Neural progenitor cell (in vitro differentiated cells): ENCODE measurements at regions not wholly inside any gene's neighbourhood (a gene's known extent, or its start where the extent isn't known, plus 50 kb on each side); places are given as distances from the start of the nearest gene placed in this dataset.
"Not testable (repeated sequence)": the region's sequence is repeated elsewhere in the genome, so short reads cannot be mapped to it uniquely, and the experiment has no call there.

Experiments
- DNase-seq: peaks from one replicate; pipeline ENCODE4 v3.0.0-alpha.2; 2016; ENCODE audit warnings: low spot score
- H2AFZ ChIP-seq: fragments of 200-600 bp; sonication (generic); replicated peaks from 2 replicates; pipeline ENCODE4 v1.6.1; 2016; ENCODE audit warnings: antibody characterized with exemption
- H3F3A ChIP-seq: fragments of 200-600 bp; sonication (generic); 2 replicates; pipeline ENCODE4 v1.6.1; 2016; ENCODE audit warnings: antibody characterized with exemption, low read depth
- H3K27ac ChIP-seq: fragments of 200-600 bp; sonication (generic); 2 replicates; pipeline ENCODE4 v1.5.1; 2016; ENCODE audit warnings: mild to moderate bottlenecking
- H3K27me3 ChIP-seq: fragments of 200-600 bp; sonication (generic); 2 replicates; pipeline ENCODE4 v1.6.1; 2016; ENCODE audit warnings: mild to moderate bottlenecking, moderate library complexity
- H3K36me3 ChIP-seq: fragments of 200-600 bp; sonication (generic); 2 replicates; pipeline ENCODE4 v1.5.1; 2016
- H3K4me1 ChIP-seq: fragments of 200-600 bp; sonication (generic); 2 replicates; pipeline ENCODE4 v1.6.1; 2016; ENCODE audit warnings: mixed run types
- H3K4me2 ChIP-seq: fragments of 200-600 bp; sonication (generic); 2 replicates; pipeline ENCODE4 v1.6.1; 2016
- H3K4me3 ChIP-seq: fragments of 200-600 bp; sonication (generic); 2 replicates; pipeline ENCODE4 v1.5.1; 2016
- H3K79me2 ChIP-seq: fragments of 200-600 bp; sonication (generic); 2 replicates; pipeline ENCODE4 v1.6.1; 2016; ENCODE audit warnings: low read depth
- H3K9ac ChIP-seq: fragments of 200-600 bp; sonication (generic); 2 replicates; pipeline ENCODE4 v1.6.1; 2016
- H3K9me3 ChIP-seq: fragments of 200-600 bp; sonication (generic); 2 replicates; pipeline ENCODE4 v1.5.1; 2016; ENCODE audit warnings: low read depth
- H4K20me1 ChIP-seq: fragments of 200-600 bp; sonication (generic); 2 replicates; pipeline ENCODE4 v1.6.1; 2016; ENCODE audit warnings: low read depth
- H3K27ac Mint-ChIP-seq: 3 replicates; pipeline ENCODE4 v1.8.0; 2021; ENCODE audit warnings: mixed read lengths
- H3K27me3 Mint-ChIP-seq: 2 replicates; pipeline ENCODE4 v1.8.0; 2022; ENCODE audit warnings: low read depth, mild to moderate bottlenecking, inconsistent platforms, moderate library complexity, mixed read lengths; ENCODE audit not compliant: insufficient read depth
- H3K36me3 Mint-ChIP-seq: 3 replicates; pipeline ENCODE4 v1.8.0; 2021; ENCODE audit warnings: mixed read lengths
- H3K4me1 Mint-ChIP-seq: 3 replicates; pipeline ENCODE4 v1.8.0; 2021; ENCODE audit warnings: mixed read lengths
- H3K4me3 Mint-ChIP-seq: 3 replicates; pipeline ENCODE4 v1.8.0; 2021; ENCODE audit warnings: mild to moderate bottlenecking, moderate library complexity, mixed read lengths
- H3K9me3 Mint-ChIP-seq: 3 replicates; pipeline ENCODE4 v1.8.0; 2020; ENCODE audit warnings: mixed read lengths
- EZH2 ChIP-seq: fragments of 200-600 bp; sonication (generic); IDR thresholded peaks from 2 replicates; pipeline ENCODE4 v1.6.1; 2017; ENCODE audit warnings: antibody characterized with exemption, mild to moderate bottlenecking, moderate library complexity
- EZH2phosphoT487 ChIP-seq: fragments of 200-600 bp; sonication (generic); IDR thresholded peaks from 2 replicates; pipeline ENCODE4 v1.6.1; 2017; ENCODE audit warnings: antibody characterized with exemption
- TF ChIP-seq, protein P1 (sequence below): fragments of 200-600 bp; sonication (generic); IDR thresholded peaks from 2 replicates; pipeline ENCODE4 v1.5.1; 2017; ENCODE audit warnings: antibody characterized with exemption, mild to moderate bottlenecking

DNA sequence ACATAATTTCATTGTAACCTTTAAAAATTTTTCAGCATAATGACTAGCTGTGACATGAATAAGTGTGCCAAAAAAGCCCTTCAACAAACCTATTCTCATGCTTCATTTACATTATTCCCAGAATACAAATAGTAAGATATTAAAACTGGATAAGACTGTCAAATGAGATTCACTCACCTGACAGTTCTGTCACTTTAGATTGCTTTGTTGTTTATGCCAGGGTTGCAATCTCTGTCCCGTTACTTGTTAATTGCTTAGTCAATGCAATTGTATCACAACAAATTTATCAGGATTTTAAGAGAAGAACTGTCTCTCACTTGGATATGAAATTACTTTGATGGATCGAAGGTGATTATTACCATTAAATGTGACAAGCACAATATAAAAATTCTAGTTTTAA, 616.0 kb upstream of the IGFBP7 start:
- no peak overlapping the region for H2AFZ ChIP-seq
- Mint-ChIP-seq H3K36me3 (no peaks in the 10 kb centered on the region), H3K27me3 (no peaks in the 10 kb centered on the region), H3K9me3 (no peaks in the 10 kb centered on the region), H3K27ac (no peak overlapping the region), H3K4me1 (no peaks in the 10 kb centered on the region), H3K4me3 (no peak overlapping the region)
- H3K4me3 ChIP-seq = no peak overlapping the region
- H3K4me1 ChIP-seq = no peaks in the 10 kb centered on the region
- no peaks in the 10 kb centered on the region for H3K79me2 ChIP-seq
- H3K9ac ChIP-seq = no peak overlapping the region
- no peaks in the 10 kb centered on the region for H4K20me1 ChIP-seq
- no peaks in the 10 kb centered on the region for H3F3A ChIP-seq
- H3K4me2 ChIP-seq = no peak overlapping the region
- TF ChIP-seq, protein P1, sequence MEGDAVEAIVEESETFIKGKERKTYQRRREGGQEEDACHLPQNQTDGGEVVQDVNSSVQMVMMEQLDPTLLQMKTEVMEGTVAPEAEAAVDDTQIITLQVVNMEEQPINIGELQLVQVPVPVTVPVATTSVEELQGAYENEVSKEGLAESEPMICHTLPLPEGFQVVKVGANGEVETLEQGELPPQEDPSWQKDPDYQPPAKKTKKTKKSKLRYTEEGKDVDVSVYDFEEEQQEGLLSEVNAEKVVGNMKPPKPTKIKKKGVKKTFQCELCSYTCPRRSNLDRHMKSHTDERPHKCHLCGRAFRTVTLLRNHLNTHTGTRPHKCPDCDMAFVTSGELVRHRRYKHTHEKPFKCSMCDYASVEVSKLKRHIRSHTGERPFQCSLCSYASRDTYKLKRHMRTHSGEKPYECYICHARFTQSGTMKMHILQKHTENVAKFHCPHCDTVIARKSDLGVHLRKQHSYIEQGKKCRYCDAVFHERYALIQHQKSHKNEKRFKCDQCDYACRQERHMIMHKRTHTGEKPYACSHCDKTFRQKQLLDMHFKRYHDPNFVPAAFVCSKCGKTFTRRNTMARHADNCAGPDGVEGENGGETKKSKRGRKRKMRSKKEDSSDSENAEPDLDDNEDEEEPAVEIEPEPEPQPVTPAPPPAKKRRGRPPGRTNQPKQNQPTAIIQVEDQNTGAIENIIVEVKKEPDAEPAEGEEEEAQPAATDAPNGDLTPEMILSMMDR = no peak
- TF ChIP-seq EZH2phosphoT487 (no peak), EZH2 (no peak)
- H3K27ac ChIP-seq = no peak overlapping the region
- H3K27me3 ChIP-seq = no peaks in the 10 kb centered on the region
- DNase-seq = no peak
- H3K36me3 ChIP-seq = no peaks in the 10 kb centered on the region
- H3K9me3 ChIP-seq = no peaks in the 10 kb centered on the region

DNA sequence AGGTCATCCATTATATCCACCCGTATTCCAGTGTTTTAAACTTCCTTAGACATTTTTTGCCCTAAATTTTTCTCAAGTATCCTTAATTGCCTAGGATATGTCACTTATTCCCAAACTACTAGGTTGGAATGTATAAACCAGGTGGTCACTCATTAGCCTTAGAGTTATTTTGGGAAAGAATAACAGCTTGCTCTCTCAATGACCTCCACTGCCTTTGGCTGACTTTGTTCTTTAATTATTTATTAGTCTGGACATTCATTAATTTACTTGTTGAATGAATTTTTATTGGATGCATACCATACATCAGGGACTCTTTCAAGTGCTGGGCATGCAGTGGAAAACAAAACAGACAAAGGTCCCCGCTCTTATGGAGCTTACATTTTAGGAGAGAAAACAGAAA, 609.3 kb upstream of the IGFBP7 start:
- Histone ChIP-seq H3K27ac (no peak overlapping the region), H3K4me1 (no peaks in the 10 kb centered on the region), H3K4me3 (no peak overlapping the region), H3K9me3 (no peaks in the 10 kb centered on the region), H4K20me1 (no peaks in the 10 kb centered on the region), H3F3A (no peaks in the 10 kb centered on the region), H3K4me2 (no peak overlapping the region), H3K27me3 (no peaks in the 10 kb centered on the region), H2AFZ (no peak overlapping the region), H3K9ac (no peak overlapping the region), H3K36me3 (no peaks in the 10 kb centered on the region), H3K79me2 (no peaks in the 10 kb centered on the region)
- no peak overlapping the region for H3K4me3 Mint-ChIP-seq
- no peaks in the 10 kb centered on the region for H3K4me1 Mint-ChIP-seq
- H3K9me3 Mint-ChIP-seq = peaks cover 12% of the 10 kb centered on the region
- no peak overlapping the region for H3K27ac Mint-ChIP-seq
- DNase-seq = no peak
- TF ChIP-seq EZH2phosphoT487 = no peak
- TF ChIP-seq, protein P1 = no peak
- H3K27me3 Mint-ChIP-seq = no peaks in the 10 kb centered on the region
- H3K36me3 Mint-ChIP-seq = peaks cover 2% of the 10 kb centered on the region

DNA sequence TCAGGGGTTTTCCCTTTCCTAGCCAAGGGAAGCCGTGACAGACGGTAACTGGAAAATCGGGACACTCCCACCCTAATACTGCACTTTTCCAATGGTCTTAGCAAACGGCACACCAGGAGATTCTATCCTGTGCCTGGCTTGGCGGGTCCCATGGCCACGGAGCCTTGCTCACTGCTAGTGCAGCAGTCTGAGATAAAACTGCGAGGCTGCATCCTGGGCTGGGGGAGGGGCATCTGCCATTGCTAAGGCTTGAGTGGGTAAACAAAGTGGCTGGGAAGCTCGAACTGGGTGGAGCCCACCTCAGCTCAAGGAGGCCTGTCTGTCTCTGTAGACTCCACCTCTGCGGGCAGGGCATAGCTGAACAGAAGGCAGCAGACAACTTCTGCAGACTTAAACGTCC, 604.1 kb upstream of the IGFBP7 start:
- H3K27me3 ChIP-seq, H3K9ac ChIP-seq, H2AFZ ChIP-seq, H3K9me3 ChIP-seq, H4K20me1 ChIP-seq, H3K4me1 ChIP-seq, H3K27ac Mint-ChIP-seq, DNase-seq, H3K4me3 Mint-ChIP-seq, H3K79me2 ChIP-seq, H3K27ac ChIP-seq, H3K27me3 Mint-ChIP-seq, H3F3A ChIP-seq, H3K36me3 ChIP-seq, H3K4me3 ChIP-seq, H3K4me2 ChIP-seq, H3K36me3 Mint-ChIP-seq: not testable (repeated sequence)
- Mint-ChIP-seq H3K4me1 (peaks cover 10% of the 10 kb centered on the region), H3K9me3 (peaks cover 12% of the 10 kb centered on the region)

DNA sequence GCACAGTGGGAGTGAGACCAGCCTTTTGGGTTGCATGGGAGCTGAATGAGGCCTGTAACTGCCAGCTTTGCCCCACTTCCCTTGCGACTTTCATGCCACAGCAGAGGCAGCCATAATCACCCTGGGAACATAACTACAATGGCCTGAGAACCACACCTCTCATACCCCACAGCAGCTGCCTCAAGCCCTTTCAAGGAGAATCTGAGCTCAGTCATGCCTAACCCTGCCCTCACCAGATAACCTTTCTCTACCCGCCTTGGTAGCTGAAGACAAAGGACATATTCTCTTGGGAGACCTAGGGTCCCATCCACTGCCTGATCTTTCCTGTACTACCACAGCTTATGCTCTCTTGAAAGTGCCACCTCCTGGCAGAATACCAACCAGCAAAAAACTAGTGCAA, 599.9 kb upstream of the IGFBP7 start:
- Histone ChIP-seq H3K79me2 (no peaks in the 10 kb centered on the region), H3K4me2 (no peak overlapping the region), H3K27me3 (no peaks in the 10 kb centered on the region), H3K9ac (no peak overlapping the region), H3F3A (no peaks in the 10 kb centered on the region), H3K27ac (no peak overlapping the region), H3K4me3 (no peak overlapping the region), H2AFZ (peak overlapping the region; percentile 68), H3K9me3 (no peaks in the 10 kb centered on the region), H4K20me1 (no peaks in the 10 kb centered on the region), H3K36me3 (no peaks in the 10 kb centered on the region), H3K4me1 (no peaks in the 10 kb centered on the region)
- H3K27ac Mint-ChIP-seq = peak overlapping the region; percentile 60
- H3K4me3 Mint-ChIP-seq = no peak overlapping the region
- DNase-seq = peak; percentile 7
- TF ChIP-seq, protein P1 = no peak
- TF ChIP-seq EZH2phosphoT487 (no peak), EZH2 (no peak)
- no peaks in the 10 kb centered on the region for H3K36me3 Mint-ChIP-seq
- no peaks in the 10 kb centered on the region for H3K27me3 Mint-ChIP-seq
- no peaks in the 10 kb centered on the region for H3K9me3 Mint-ChIP-seq
- peaks cover 12% of the 10 kb centered on the region for H3K4me1 Mint-ChIP-seq
